ENCODE measurements at regions not wholly inside any gene's neighbourhood (a gene's known extent, or its start where the extent isn't known, plus 50 kb on each side); places are given as distances from the start of the nearest gene placed in this dataset.
"Not testable (repeated sequence)": the region's sequence is repeated elsewhere in the genome, so short reads cannot be mapped to it uniquely, and the experiment has no call there.

GRCh38 chr11:97622795-97623194 is 1233.0 kb downstream of the JRKL start:
- Histone ChIP-seq H3K9ac (replicated peaks; ENCODE audit: extremely low read depth, insufficient read depth, low read length) (no peak overlapping the region), H3K27ac (ENCODE audit: insufficient read depth, low read depth, low read length) (no peak overlapping the region), H3K27me3 (ENCODE audit: control insufficient read depth in 2 of 2, insufficient read depth in 2 of 2, low read length in 2 of 2) (no peaks in the 10 kb centered on the region), H3K4me2 (ENCODE audit: insufficient read depth, low read length) (no peak overlapping the region), H3K9me3 (replicated peaks; ENCODE audit: control insufficient read depth, insufficient read depth, low read length) (peaks cover 2% of the 10 kb centered on the region), H3K4me1 (ENCODE audit: control insufficient read depth, extremely low read depth, insufficient read depth, low read length) (peaks cover 22% of the 10 kb centered on the region), H2AFZ (ENCODE audit: low read depth, low read length) (peak overlapping the region; percentile 24), H3K79me2 (ENCODE audit: control insufficient read depth, insufficient read depth, low read length) (no peaks in the 10 kb centered on the region), H3K4me3 (replicated peaks in 1 of 3; ENCODE audit: insufficient read depth in 1 of 3, low read depth in 1 of 3, low read length in 3 of 3) (no peak overlapping the region), H3K36me3 (ENCODE audit: control insufficient read depth in 2 of 2, extremely low read depth in 1 of 2, insufficient read depth in 2 of 2, low read length in 2 of 2) (no peaks in the 10 kb centered on the region), H4K20me1 (replicated peaks; ENCODE audit: control insufficient read depth, extremely low read depth, insufficient read depth, low read length) (no peaks in the 10 kb centered on the region), H3K9me1 (replicated peaks; ENCODE audit: control insufficient read depth, extremely low read depth, insufficient read depth, low read length) (no peaks in the 10 kb centered on the region)
- FAIRE-seq (no peak), DNase-seq (ENCODE audit: low read depth, low spot score) (no peak)
- TF ChIP-seq GATA2 (IDR thresholded peaks at IDR 0.05; ENCODE audit: insufficient read depth, insufficient read length, low read depth, low read length) (no peak), CTCF (IDR thresholded peaks at IDR 0.05; ENCODE audit: extremely low read depth in 1 of 2, insufficient read depth in 1 of 2, low read depth in 1 of 2, low read length in 2 of 2) (no peak), MYC (IDR thresholded peaks at IDR 0.05; ENCODE audit: low read depth, low read length) (no peak), EZH2 (IDR thresholded peaks at IDR 0.05; ENCODE audit: borderline replicate concordance, low read depth, low read length, severe bottlenecking) (no peak), MAX (IDR thresholded peaks at IDR 0.05; ENCODE audit: insufficient read depth, insufficient read length) (no peak), FOS (IDR thresholded peaks at IDR 0.05; ENCODE audit: borderline replicate concordance, insufficient read depth, low read length) (no peak), POLR2A (IDR thresholded peaks at IDR 0.05; ENCODE audit: low read depth, low read length) (no peak), JUN (IDR thresholded peaks at IDR 0.05; ENCODE audit: borderline replicate concordance, insufficient read depth, insufficient read length, low read depth) (no peak), POLR2AphosphoS5 (IDR thresholded peaks at IDR 0.05; ENCODE audit: insufficient read depth, low read depth, low read length) (no peak)
- POLR2A ChIA-PET, result no interaction called here
- CTCF ChIA-PET, result no interaction called here
- dilution Hi-C loops (cut with MboI; ENCODE audit: extremely low pct_ligation_motif_present, low sequenced_read_pairs) (no loop called here), intact Hi-C loops (cut with micrococcal nuclease) (no loop called here)
- no TSS peak for BruUV-seq (replicated peaks)

GRCh38 chr11:97636741-97637140 is 1246.9 kb downstream of the JRKL start:
- H2AFZ ChIP-seq (ENCODE audit: low read depth, low read length); H3K27me3 ChIP-seq (ENCODE audit: control insufficient read depth in 2 of 2, insufficient read depth in 2 of 2, low read length in 2 of 2); H3K79me2 ChIP-seq (ENCODE audit: control insufficient read depth, insufficient read depth, low read length); intact Hi-C loops (cut with micrococcal nuclease); H3K4me3 ChIP-seq (replicated peaks in 1 of 3; ENCODE audit: insufficient read depth in 1 of 3, low read depth in 1 of 3, low read length in 3 of 3); BruUV-seq (replicated peaks); FAIRE-seq; H3K9me3 ChIP-seq (replicated peaks; ENCODE audit: control insufficient read depth, insufficient read depth, low read length); H3K9ac ChIP-seq (replicated peaks; ENCODE audit: extremely low read depth, insufficient read depth, low read length); DNase-seq (ENCODE audit: low read depth, low spot score); H3K4me2 ChIP-seq (ENCODE audit: insufficient read depth, low read length); H3K9me1 ChIP-seq (replicated peaks; ENCODE audit: control insufficient read depth, extremely low read depth, insufficient read depth, low read length); POLR2A ChIA-PET; H3K4me1 ChIP-seq (ENCODE audit: control insufficient read depth, extremely low read depth, insufficient read depth, low read length); dilution Hi-C loops (cut with MboI; ENCODE audit: extremely low pct_ligation_motif_present, low sequenced_read_pairs); H3K36me3 ChIP-seq (ENCODE audit: control insufficient read depth in 2 of 2, extremely low read depth in 1 of 2, insufficient read depth in 2 of 2, low read length in 2 of 2); H3K27ac ChIP-seq (ENCODE audit: insufficient read depth, low read depth, low read length); H4K20me1 ChIP-seq (replicated peaks; ENCODE audit: control insufficient read depth, extremely low read depth, insufficient read depth, low read length): not testable (repeated sequence)
- CTCF ChIA-PET, result interaction anchor here (1.0 kb wide), 1 partner anchor 11 kb away, joined by 3 read pairs; no protein-coding TSS in a partner anchor

Data from endothelial cell of umbilical vein (primary cell).